ENCODE measurements at regions not wholly inside any gene's neighbourhood (a gene's known extent, or its start where the extent isn't known, plus 50 kb on each side); places are given as distances from the start of the nearest gene placed in this dataset.
A peak's percentile ranks its signal among the peaks of the same experiment; 100 is the strongest.
"Not testable (repeated sequence)": the region's sequence is repeated elsewhere in the genome, so short reads cannot be mapped to it uniquely, and the experiment has no call there.

DNA sequence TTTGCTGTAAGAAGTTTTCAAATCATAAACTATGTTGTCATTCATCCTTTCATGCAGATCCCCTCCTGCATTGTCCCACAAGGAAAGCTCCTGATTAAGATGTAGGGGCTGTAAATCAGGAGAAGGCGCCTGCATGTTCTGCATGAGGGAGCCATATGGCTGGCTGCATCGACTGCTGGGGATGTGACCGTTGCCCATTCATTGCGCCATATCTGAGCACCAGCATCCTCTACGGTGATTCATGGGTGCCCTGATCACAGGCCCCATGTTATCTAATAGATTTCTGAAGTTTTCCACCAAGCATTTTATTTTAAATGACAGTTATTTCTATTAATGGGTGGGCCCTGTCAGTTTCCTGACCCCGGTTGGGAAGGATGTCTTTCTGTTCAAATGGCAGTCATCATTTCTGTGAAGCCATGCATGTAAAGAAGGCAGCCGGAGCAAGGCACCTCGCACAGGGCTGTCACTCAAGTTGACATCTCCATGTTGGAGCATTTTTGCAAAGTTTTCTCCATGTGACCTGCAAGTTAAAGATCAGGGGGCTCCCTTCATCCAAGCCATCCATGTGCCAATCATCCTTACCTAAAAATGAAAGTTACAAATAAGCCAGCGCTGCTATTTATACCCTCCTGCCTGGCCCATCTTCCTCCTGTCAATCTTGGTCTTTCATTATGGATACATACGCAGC lies 128.8 kb downstream of the TEX36 start:
- DNase-seq, result no peak

DNA sequence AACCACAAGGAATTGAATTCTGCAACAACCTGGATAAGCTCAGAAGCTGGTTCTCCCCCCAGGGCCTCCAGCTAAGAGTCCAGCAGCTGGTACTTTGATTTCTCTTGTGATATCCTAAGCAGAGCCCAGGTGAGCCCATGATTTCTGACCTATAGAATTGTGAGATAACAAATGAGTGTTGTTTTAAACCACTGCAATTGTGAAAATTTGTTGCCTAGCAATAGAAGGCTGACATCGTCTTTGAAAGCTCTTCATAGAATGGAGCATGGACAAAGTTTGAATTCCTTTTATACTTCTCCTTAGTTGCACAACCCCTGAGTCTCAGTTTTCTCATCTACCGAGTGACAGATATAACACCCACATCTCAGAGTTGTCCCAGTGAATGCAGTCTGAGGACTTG lies 129.9 kb downstream of the TEX36 start:
- no peak for DNase-seq

DNA sequence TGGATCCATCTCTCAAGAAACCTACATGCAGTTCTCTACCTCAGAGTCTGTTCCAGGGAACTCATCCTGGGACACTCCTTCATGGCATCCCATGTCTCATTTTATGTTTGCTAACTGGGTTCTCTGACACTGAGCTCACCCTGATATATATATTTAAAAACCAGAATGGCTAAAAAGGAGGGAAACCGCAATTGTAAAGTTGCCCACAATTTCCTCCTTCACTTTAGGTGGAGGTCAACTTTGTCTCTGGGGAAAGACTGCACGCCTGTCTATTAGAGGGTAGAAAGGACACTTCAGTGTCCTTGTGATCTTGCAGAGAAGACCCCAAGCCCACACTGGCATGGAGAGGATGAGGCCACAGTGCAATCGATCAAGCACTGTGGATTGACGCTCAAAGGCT lies 131.7 kb downstream of the TEX36 start:
- no peak for DNase-seq

DNA sequence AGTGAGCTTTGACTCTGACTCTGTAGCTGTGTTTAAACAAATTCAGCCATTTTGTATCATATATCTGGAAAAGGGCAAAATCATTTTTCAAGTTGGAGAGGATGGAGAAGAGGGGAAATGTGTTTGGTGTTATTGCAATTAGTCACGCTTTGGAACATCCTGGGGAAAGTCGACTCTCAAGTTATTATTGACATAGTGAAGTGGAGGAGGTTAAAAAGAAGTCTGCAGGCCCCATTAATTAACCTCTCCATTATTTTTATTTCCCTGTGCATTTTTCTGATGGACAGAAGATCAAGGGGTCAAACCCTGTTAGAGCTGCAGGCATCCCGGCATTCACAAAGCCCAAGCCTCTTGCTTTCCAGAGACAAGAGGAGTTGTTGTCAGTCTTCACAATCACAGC lies 132.6 kb downstream of the TEX36 start:
- no peak for DNase-seq

DNA sequence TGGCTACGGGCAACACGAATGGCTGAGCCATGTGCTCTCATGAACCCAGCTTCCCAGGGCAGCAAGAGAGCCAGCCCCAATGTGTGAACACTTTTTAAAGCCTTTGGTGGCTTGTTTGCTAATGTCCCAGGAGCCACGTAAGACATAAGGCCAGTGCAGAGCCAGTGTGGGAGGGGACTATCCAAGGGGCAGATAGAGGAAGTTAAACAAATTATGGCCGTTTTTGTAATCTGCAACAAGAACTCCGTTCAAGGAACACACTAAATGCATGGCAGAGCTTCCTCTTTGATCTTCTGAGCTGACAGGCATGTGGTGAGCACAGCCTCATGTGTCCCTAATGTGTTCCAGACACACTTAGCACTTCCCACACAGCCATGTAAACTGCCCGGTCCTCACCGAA lies 133.3 kb downstream of the TEX36 start:
- no peak for DNase-seq

DNA sequence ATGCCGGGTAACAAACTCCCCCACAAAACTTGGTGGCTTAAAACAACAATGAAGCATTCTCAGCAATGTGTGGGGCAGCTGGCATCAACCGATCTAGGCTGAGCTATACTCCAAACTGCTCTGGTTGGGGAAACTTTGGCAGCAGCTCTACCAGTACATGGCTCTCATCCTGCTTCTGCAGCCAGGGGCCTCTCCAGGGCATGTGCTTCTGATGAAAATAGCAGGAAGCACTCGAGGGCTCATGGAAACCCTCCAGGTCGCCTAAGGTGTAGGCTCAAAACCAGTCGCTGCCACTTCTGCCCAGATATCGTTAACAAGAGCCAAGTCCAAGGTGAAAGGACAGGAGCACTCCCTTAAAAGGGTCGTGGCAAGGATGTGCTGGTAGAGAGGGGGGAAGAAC lies 134.1 kb downstream of the TEX36 start:
- no peak for DNase-seq

DNA sequence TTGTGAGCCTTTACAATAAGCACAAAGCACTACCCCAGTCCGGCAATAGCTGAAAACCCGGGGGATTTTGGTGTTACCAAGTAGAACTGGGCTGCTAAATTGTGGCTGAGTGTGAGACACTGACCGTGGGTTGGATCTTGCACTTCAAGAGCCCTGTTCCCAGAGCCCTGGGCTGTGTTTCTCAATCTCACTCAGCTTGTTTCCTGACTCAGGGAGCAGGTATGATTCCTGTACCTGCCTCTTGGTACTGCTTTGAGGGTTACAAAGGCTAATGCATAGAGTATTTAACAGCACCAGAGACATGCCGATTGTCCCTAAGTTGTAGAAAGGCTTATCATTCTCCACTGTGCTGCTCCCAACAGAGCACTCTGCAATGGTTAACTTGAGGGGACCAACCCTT lies 134.6 kb downstream of the TEX36 start:
- DNase-seq, result no peak

DNA sequence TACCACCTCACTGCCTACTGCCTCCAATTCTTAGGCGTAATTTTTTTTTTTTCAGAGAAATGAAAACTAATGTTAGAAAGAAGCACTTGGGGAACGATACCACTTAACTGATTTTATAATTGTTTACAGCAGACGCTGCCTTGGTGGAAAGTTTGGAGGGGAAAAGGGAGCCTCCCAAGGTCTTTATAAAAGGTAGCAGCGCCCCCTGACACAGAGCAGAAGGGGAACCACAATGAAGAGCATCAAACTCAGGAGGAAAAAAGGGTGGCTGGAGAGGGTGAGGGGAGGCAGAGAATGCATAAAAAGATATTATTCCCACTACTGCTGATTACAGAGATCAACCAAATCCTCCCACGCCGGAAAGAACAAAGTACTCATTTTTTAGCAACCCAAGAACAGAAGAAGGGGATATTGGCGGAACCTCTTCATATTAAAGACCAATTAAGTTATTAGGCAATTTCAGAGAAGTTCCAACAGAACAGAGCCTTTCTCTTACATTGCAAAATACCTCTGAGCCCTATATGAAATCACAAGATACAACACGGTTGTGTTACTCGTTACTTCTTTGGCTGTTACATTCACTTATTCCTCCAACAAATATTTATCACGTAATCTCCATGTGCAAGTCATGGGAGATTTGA lies 135.8 kb downstream of the TEX36 start:
- DNase-seq, result no peak

DNA sequence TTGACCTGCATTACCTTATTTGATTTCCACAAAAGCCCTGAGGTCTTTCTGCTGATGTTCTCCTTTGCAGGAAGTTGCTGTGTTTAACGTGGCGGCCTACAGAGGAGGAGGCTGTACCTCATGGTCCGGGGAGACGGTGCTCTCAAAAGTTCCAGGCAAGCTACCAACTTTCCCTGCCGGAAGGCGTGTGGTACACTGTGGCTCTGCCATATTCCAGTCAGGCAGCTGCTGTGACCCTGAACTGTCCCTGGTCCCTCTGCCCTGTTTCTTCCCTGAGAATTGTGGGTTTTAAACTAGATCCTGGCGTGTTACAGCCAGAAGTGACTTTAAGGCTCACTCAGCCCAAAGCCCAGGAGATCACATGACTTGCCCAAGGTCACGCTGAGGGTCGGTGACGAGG lies 139.2 kb downstream of the TEX36 start:
- no peak for DNase-seq

DNA sequence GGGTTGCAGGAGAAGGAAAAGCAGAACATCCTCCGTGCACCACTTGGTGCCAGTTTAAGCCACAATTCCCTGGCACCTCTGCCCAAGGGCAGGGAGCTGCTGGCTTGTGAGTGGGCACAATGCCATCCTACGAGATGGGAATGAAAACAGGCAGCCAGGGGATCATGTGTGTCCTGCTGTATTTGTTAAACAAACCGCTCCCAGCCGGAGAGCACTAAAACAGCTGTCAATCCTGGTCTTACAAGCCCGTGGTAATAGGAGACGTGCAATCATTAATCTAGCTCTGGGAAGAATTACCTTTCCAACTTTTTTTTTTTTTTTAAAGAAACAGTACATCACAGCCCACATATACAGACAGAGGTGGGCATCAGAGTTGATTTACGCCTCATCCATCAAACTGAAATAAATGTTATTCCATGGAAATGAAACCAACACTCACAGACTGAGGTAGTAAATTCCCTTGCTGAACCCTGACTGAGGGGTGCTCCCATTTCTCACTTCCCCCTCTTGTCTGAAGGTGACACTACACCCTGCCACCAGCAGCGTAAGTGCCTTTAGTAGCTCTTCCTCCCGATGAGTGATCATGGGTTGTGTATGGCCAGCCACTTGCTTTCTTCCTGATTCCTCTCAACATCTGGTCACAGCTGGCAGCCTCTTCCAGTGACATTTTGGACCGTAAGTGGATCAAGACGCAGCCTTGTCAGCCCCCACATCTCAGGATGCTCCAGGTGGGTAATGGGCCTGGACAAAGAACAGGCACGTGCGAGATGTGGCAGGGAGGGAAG lies 143.8 kb downstream of the TEX36 start:
- no peak for DNase-seq

DNA sequence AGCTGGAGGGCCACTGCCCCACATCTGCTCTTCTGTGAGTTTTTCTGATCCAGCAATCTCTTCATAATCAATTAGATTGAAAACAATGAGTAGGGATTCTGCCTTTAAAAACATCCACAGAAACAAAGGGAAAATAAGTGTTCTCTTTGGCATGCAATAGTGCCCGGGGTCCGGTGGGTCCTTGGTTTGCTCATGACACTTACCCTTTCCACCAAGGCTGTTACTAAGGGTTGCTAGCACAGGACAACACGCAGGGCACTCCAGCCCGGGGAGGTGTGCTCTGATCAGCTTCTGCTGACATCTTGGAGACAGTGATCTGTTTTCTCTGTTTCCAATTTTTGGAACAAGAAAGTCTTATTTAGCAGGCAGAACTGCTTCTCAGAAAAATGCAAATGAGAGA lies 146.7 kb downstream of the TEX36 start:
- DNase-seq, result no peak

DNA sequence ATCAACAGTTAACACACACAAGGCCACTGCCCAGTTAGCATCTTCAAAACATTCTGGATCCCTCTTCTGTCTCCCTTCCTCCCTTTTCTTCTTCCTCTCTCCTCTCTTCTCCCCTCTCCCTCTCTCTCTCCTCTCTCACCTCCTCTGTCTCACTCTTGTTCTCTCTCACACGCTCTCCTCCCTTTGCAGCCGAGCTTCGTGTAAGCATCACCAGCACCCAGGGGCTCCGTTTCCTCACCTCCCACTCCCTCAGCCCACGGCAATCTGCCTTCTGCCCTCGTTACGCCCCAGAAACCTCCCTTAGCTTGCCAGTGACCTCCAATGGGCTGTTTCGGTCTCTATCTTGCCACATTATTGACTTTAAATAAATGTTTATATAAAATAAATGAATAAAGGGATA lies 147.4 kb downstream of the TEX36 start:
- no peak for DNase-seq

DNA sequence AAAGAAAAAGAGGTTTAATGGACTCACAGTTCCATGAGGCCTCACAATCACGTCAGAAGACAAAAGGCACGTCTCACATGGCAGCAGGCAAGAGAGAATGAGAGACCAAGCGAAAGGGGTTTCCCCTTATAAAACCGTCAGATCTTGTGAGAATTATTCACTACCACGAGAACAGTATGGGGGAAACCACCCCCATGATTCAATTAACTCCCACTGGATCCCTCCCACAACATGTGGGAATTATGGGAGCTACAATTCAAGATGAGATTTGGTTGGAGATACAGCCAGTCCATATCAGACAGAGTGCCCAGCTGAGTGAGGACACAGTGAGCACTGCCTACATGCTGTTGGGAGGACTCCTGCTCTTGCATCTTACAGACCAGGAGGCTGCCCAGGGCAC lies 148.4 kb downstream of the TEX36 start:
- no peak for DNase-seq

DNA sequence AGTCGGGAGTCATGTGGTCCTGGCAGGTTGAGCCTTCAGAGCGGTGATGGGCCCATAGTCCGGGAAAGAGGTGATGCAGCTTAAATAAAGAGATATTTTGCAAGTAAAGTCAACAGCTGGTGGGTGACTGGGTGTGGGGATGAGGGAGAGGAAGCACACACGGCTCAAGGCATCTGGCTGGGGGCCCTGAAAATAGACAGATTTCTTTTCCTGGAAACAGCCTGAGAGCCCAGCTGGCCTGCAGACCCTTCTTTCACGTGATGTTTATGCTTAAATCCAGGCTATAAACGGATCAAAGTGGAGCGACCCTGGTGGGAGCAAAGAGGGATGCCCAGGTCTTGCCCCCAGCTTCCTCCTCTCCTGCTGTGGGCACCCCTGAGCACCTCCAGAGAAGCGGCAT lies 149.1 kb downstream of the TEX36 start:
- DNase-seq, result no peak

DNA sequence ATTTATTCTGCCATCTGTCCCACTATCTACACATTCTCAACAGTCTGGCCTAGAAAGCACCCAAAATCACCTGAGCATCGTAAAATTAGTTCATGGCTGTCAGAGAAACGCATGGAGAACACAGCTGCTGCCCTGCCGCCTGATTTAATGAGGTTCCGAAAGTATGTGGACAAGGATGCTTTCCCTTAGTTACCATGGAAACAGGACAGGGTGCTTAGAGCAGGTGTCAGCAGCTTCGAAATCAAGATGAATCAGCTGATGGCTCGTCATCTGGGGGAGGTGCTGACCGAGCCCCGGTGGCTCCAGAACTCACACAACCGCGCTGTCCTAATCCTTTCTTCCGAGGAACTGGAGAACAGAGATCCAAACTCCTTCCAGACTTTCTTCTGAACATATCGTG lies 151.5 kb downstream of the TEX36 start:
- no peak for DNase-seq

DNA sequence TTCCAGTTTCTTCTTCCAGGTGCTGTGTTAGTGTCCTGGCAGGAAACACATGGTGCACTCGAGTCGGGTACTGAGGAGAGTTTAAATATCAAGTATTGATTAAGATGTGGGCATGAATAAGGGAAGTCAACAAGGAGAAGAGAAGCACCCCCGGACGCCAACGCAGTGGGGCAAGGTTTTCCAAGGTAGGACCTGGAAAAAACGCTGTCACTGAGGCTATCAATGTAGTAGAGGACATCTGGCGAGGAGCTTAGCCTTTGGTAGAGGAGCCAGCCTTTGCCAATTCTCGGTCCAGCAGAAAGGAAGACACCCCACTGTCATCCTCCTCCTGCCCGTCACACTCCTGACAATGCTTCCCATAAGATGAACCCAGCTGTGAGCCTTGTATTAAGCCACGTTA lies 159.6 kb downstream of the TEX36 start:
- no peak for DNase-seq

DNA sequence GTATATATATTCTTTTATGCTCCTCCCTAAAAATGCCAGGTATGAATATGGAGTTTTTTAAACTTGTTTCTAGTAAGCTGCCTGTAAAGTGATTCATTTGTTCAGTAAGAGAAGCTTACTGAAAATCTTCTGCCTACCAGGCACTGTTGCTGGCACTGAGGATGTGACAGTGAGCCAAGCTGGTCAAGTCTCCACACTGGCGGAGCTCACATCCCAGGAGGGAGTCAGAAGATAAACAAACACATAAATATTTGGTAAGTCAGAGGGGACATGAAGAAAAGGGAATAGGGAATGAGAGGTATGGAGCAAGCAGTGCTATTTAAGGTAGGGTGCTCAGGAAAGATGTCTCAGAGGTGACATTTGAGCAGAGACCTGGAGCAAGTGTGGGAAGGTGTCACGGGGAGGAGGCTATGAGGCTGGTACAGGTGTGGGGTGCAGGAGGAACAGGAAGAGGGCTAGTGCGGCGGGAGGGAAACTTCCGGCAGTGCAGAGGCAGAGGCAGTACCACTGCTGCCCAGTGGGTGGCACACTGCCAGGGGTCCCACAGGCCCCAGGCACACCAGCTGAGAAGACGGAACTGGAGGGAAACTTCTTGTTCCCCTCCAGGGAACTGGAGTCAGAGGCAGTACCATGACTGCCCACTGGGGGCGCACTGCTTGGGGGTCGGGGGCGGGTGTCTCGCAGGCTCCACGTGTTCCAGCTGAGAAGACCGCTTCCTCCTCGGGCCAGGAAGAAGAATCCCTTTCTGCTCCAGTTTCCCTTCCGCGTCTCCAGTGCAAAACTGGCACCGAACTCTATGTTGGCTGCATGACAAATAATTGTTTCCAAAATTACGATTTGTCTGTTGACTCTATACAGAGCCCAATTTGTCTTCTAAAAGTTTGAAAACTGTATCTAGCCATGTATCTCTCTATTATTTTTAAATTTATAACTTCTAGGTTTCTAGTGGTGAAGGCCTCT lies 161.0 kb downstream of the TEX36 start:
- DNase-seq, result peak; percentile 28

DNA sequence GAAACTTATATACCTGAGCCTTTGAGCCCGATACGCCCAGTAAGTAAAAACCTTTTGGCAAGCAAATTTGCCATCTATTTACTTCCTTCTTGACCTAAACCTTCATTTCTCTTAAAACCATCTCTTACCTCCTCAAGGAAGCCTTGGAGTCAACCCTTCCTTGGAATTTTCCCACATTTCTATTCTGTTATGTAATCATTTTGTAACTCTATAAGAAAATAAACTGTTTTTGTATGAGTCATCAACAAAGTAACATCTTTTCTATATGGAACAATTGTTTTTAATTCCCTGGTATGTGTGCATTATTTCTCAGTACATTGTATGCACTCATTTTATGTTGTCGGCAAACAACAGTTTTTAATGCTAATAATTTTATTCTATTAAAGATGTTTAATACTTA lies 162.0 kb downstream of the TEX36 start:
- DNase-seq, result no peak

DNA sequence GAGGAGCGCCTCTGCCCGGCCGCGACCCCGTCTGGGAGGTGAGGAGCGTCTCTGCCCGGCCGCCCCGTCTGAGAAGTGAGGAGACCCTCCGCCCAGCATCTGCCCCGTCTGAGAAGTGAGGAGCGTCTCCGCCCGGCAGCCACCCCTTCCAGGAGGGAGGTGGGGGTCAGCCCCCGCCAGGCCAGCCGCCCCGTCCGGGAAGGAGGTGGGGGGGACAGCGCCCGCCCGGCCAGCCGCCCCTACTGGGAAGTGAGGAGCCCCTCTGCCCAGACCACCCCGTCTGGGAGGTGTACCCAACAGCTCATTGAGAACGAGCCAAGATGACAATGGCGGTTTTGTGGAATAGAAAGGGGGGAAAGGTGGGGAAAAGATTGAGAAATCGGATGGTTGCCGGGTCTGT lies 164.6 kb downstream of the TEX36 start:
- not testable (repeated sequence) for DNase-seq

DNA sequence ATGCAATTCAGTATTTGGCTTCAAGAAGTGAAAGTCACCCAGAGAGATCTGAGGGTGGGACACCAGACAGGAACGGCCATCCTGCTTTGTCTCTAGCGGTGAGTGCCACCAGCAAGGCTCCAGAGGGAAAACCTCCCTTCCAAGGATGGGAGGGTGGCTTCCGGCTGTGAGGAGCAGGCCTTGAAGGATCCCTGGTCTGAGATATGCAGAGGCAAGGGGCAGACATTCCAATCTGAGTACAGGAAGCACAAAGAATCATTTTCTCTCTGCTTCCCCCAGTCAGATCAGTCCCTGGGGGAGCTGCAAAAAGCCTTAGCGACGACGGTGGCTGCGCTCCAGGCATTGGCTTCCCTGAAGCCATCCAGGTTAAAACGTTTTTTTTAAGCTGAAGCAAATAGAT lies 167.4 kb downstream of the TEX36 start:
- no peak for DNase-seq

DNA sequence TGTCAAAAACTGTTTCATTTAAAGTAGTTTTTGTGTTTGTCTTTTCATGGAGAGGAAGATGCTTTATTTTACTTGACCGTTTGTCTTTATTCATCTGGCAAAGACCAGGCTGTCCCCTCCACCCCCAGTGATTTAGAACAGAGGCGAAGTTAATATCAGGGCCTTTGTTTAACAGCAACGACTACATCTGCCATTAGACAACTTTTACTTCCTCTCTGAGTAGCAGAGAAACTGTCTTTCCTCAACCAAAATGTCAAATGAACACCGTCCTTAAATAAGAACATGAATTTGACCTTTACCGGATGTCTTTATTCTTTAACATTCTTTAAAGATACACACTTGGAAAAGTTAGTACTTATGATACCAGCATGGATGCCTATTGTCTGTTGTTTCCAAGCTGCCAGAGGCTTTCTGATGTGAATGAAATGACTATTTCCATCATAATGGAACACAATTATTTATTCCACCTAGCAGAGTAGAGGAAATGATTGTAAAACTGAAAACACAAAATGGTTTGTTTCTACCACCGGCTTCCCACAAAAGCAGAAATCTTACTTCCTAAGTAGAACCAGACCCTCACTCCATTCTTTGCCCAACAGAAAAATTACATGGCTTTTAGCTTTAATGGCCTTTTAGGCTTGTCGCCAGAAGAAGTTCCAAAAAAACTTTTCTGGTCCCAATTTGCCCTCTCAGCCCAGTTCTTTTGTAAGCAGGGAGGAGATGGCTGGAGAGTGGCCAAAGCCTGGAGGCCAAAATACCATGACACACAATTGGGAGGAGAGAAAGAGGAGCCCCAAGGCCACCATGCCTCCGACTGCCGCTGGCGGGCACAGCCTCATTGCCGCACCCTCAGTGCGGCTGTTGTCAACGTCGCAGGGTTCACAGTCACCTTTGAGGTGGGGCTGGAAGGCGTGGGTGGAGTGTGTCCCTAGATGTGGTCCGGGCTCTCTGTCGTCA lies 168.5 kb downstream of the TEX36 start:
- no peak for DNase-seq
